H1 (cell line): ENCODE measurements at regions not wholly inside any gene's neighbourhood (a gene's known extent, or its start where the extent isn't known, plus 50 kb on each side); places are given as distances from the start of the nearest gene placed in this dataset.

ENCODE experiments used
- CTCF ChIP-seq, 3 experiments: IDR thresholded peaks; 1 replicate in 2 of 3; 2 replicates in 1 of 3; pipeline versions ENCODE4 v1.5.1 to v1.6.1; 2011; ENCODE audit warnings: low read length in 3 of 3, mild to moderate bottlenecking in 3 of 3, inconsistent platforms in 2 of 3, low read depth in 1 of 3, moderate library complexity in 1 of 3; ENCODE audit not compliant: insufficient read depth in 1 of 3; ENCODE audit errors: control extremely low read depth in 1 of 3
- TAF7 ChIP-seq: optimal IDR thresholded peaks from 2 replicates; pipeline ENCODE3; 2011; ENCODE audit warnings: low read depth, mild to moderate bottlenecking, inconsistent platforms, low read length, moderate library complexity, borderline replicate concordance

DNA sequence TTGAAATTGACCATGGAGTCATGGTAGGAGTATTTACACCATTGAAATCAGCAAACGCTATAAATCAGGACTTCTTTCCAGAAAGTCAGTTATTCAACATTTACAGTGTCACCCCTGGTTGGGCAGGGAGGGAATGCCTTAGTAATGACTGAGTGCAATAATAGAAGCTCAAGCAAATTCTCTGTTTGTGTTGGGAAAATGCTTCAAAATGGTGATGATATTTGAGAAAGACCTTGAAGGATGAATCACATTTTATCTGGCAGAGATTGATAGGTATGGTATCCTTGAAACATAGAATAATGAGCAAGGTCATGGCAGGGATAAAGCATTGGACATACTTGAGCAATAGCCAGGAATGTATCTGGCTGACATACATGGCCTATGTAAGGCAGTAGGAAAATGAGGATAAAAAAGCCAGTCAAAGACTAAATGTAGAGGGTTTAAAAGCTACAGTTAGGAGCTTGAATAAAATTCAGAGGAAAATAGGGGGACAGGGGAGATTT lies 248.7 kb downstream of the FMR1NB start:
- TF ChIP-seq CTCF (IDR thresholded peaks at IDR 0.05; ENCODE audit: control extremely low read depth in 1 of 3, insufficient read depth in 1 of 3, low read depth in 1 of 3, low read length in 3 of 3) (no peak), TAF7 (no peak)
